Loucy (cell line): ENCODE measurements at regions not wholly inside any gene's neighbourhood (a gene's known extent, or its start where the extent isn't known, plus 50 kb on each side); places are given as distances from the start of the nearest gene placed in this dataset.

Experiments
- H2AFZ ChIP-seq: fragments of 200-600 bp; sonication (generic); 2 replicates; pipeline ENCODE4 v1.6.0; 2016; ENCODE audit warnings: antibody characterized with exemption, mild to moderate bottlenecking, low read length, moderate library complexity
- H3F3A ChIP-seq: fragments of 200-600 bp; 2 replicates; pipeline ENCODE4 v1.6.0; 2016; ENCODE audit warnings: antibody characterized with exemption, low read depth, mild to moderate bottlenecking
- H3K27me3 ChIP-seq: fragments of 200-600 bp; sonication (generic); 2 replicates; pipeline ENCODE4 v1.6.1; 2014; ENCODE audit warnings: low read length, mild to moderate bottlenecking; ENCODE audit not compliant: insufficient read depth, poor library complexity, severe bottlenecking
- H3K36me3 ChIP-seq: fragments of 200-600 bp; sonication (generic); 2 replicates; pipeline ENCODE4 v1.6.1; 2016; ENCODE audit warnings: low read length; ENCODE audit not compliant: insufficient read depth
- H3K4me1 ChIP-seq: fragments of 200-600 bp; sonication (generic); 2 replicates; pipeline ENCODE4 v1.5.1; 2014; ENCODE audit warnings: low read length, mild to moderate bottlenecking; ENCODE audit not compliant: insufficient read depth, poor library complexity, severe bottlenecking
- H3K4me2 ChIP-seq: fragments of 200-600 bp; sonication (generic); 2 replicates; pipeline ENCODE4 v1.6.0; 2014; ENCODE audit warnings: antibody characterized with exemption, low read length, low read depth, mild to moderate bottlenecking; ENCODE audit not compliant: poor library complexity, severe bottlenecking
- H3K4me3 ChIP-seq: fragments of 200-600 bp; sonication (generic); 2 replicates; pipeline ENCODE4 v1.5.1; 2014; ENCODE audit warnings: low read length, mild to moderate bottlenecking, mixed read lengths; ENCODE audit not compliant: poor library complexity, severe bottlenecking
- H3K79me2 ChIP-seq: fragments of 200-600 bp; sonication (generic); 2 replicates; pipeline ENCODE4 v1.6.1; 2014; ENCODE audit warnings: low read length; ENCODE audit not compliant: insufficient read depth
- H3K9ac ChIP-seq: fragments of 200-600 bp; sonication (generic); 2 replicates; pipeline ENCODE4 v1.6.0; 2014; ENCODE audit warnings: mild to moderate bottlenecking, low read depth, low read length, moderate library complexity; ENCODE audit not compliant: poor library complexity, severe bottlenecking
- H3K9me2 ChIP-seq: fragments of 200-600 bp; sonication (generic); replicated peaks from 2 replicates; pipeline ENCODE4 v1.6.1; 2016; ENCODE audit warnings: low read depth, low read length, mixed read lengths
- H3K9me3 ChIP-seq: fragments of 200-600 bp; sonication (generic); 2 replicates; pipeline ENCODE4 v1.6.1; 2014; ENCODE audit warnings: mild to moderate bottlenecking, antibody characterized with exemption, low read length, low read depth; ENCODE audit not compliant: insufficient read depth
- H4K20me1 ChIP-seq: fragments of 200-600 bp; sonication (generic); 2 replicates; pipeline ENCODE4 v1.6.0; 2014; ENCODE audit warnings: antibody characterized with exemption, low read length, mild to moderate bottlenecking; ENCODE audit not compliant: insufficient read depth, poor library complexity, severe bottlenecking
- CTCF ChIP-seq: fragments of 200-600 bp; sonication (generic); conservative IDR thresholded peaks from 2 replicates; pipeline ENCODE4 v1.5.1; 2014; ENCODE audit warnings: mild to moderate bottlenecking, antibody characterized with exemption, low read length
- EZH2phosphoT487 ChIP-seq: fragments of 200-600 bp; IDR thresholded peaks from 2 replicates; pipeline ENCODE4 v1.6.1; 2018; ENCODE audit warnings: antibody characterized with exemption, mild to moderate bottlenecking, moderate library complexity, borderline replicate concordance

- no peaks in the 10 kb centered on the region for H3K27me3 ChIP-seq
- no peaks in the 10 kb centered on the region for H3K9me2 ChIP-seq
- no peaks in the 10 kb centered on the region for H3K9me3 ChIP-seq
- TF ChIP-seq EZH2phosphoT487 (no peak), CTCF (no peak)
- no peaks in the 10 kb centered on the region for H4K20me1 ChIP-seq
- no peaks in the 10 kb centered on the region for H3K4me1 ChIP-seq
- H2AFZ ChIP-seq = no peak overlapping the region
- H3K9ac ChIP-seq = no peak overlapping the region
- H3K4me2 ChIP-seq = no peak overlapping the region
- no peaks in the 10 kb centered on the region for H3F3A ChIP-seq
- H3K79me2 ChIP-seq = no peaks in the 10 kb centered on the region
- no peak overlapping the region for H3K4me3 ChIP-seq
- no peaks in the 10 kb centered on the region for H3K36me3 ChIP-seq
Measured at GRCh38 chr20:6657111-6657510, 110.4 kb upstream of the BMP2 start.

- Histone ChIP-seq H3K79me2 (no peaks in the 10 kb centered on the region), H2AFZ (no peak overlapping the region), H3K4me1 (no peaks in the 10 kb centered on the region), H3K36me3 (no peaks in the 10 kb centered on the region), H3F3A (no peaks in the 10 kb centered on the region), H3K9me3 (no peaks in the 10 kb centered on the region), H4K20me1 (no peaks in the 10 kb centered on the region), H3K9me2 (no peaks in the 10 kb centered on the region), H3K27me3 (no peaks in the 10 kb centered on the region), H3K4me3 (no peak overlapping the region), H3K9ac (no peak overlapping the region), H3K4me2 (no peak overlapping the region)
- TF ChIP-seq EZH2phosphoT487 (no peak), CTCF (no peak)
Measured at GRCh38 chr20:6654513-6655252, 112.8 kb upstream of the BMP2 start.

DNA sequence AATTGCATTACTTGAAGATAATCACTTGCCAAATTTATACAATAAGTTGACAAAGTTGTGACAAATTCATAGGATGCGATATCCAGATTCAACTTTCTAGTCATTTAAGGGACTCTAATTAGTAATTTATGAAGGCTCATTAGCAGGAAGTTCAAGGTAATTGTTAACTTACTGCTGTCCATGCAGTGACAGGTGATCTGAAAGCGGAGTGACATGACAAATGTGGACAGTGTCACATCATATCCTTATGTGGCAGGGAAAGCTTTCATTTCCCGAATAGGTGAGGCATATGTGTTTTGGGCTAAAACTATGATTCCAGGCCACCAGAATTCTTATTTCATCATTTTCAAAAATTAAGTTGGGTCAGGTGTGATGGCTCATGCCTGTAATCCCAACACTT, 115.9 kb upstream of the BMP2 start:
- Histone ChIP-seq H3K4me1 (no peaks in the 10 kb centered on the region), H3F3A (no peaks in the 10 kb centered on the region; the same call in 1 of the 2 replicates), H3K4me3 (no peak overlapping the region), H3K27me3 (no peaks in the 10 kb centered on the region), H3K4me2 (no peak overlapping the region), H2AFZ (no peak overlapping the region), H3K36me3 (no peaks in the 10 kb centered on the region), H3K9me3 (no peaks in the 10 kb centered on the region), H4K20me1 (no peaks in the 10 kb centered on the region), H3K9ac (no peak overlapping the region), H3K9me2 (no peaks in the 10 kb centered on the region), H3K79me2 (no peaks in the 10 kb centered on the region)
- TF ChIP-seq CTCF (no peak), EZH2phosphoT487 (no peak)
